ENCODE measurements at regions not wholly inside any gene's neighbourhood (a gene's known extent, or its start where the extent isn't known, plus 50 kb on each side); places are given as distances from the start of the nearest gene placed in this dataset.
"Not testable (repeated sequence)": the region's sequence is repeated elsewhere in the genome, so short reads cannot be mapped to it uniquely, and the experiment has no call there.

GRCh38 chr2:234373481-234374149 lies 123.3 kb downstream of the ARL4C start:
- DNase-seq = no peak

GRCh38 chr2:234373060-234373459 lies 123.8 kb downstream of the ARL4C start:
- no peak for DNase-seq

- DNase-seq = no peak
These were observed 124.4 kb downstream of the ARL4C start for GRCh38 chr2:234372506-234372905.

GRCh38 chr2:234368861-234369261 lies 128.0 kb downstream of the ARL4C start:
- DNase-seq = peak; percentile 5

- DNase-seq = no peak
These were observed 130.0 kb downstream of the ARL4C start for GRCh38 chr2:234366891-234367290.

GRCh38 chr2:234364661-234365060 lies 132.2 kb downstream of the ARL4C start:
- no peak for DNase-seq

- DNase-seq = no peak
These were observed 133.1 kb downstream of the ARL4C start for GRCh38 chr2:234363647-234364294.

GRCh38 chr2:234363011-234363487 lies 133.8 kb downstream of the ARL4C start:
- DNase-seq = peak; percentile 55

- DNase-seq = not testable (repeated sequence)
These were observed 136.4 kb downstream of the ARL4C start for GRCh38 chr2:234360313-234360975.

GRCh38 chr2:234357666-234358065 lies 139.2 kb downstream of the ARL4C start:
- DNase-seq = no peak

- peak; percentile 9 for DNase-seq
These were observed 141.0 kb downstream of the ARL4C start for GRCh38 chr2:234355808-234356365.

- DNase-seq = no peak
These were observed 141.7 kb downstream of the ARL4C start for GRCh38 chr2:234355021-234355720.

GRCh38 chr2:234352270-234352669 lies 144.6 kb downstream of the ARL4C start:
- no peak for DNase-seq

GRCh38 chr2:234351866-234352265 lies 145.0 kb downstream of the ARL4C start:
- DNase-seq = not testable (repeated sequence)

- no peak for DNase-seq
These were observed 148.8 kb downstream of the ARL4C start for GRCh38 chr2:234348081-234348480.

- DNase-seq = peak; percentile 56
These were observed 151.0 kb downstream of the ARL4C start for GRCh38 chr2:234345921-234346320.

- DNase-seq = no peak
These were observed 152.9 kb downstream of the ARL4C start for GRCh38 chr2:234344012-234344411.

GRCh38 chr2:234343372-234343771 lies 153.5 kb downstream of the ARL4C start:
- no peak for DNase-seq

GRCh38 chr2:234341306-234341985 lies 155.4 kb downstream of the ARL4C start:
- no peak for DNase-seq

GRCh38 chr2:234339501-234339900 lies 157.4 kb downstream of the ARL4C start:
- no peak for DNase-seq

GRCh38 chr2:234339011-234339410 lies 157.9 kb downstream of the ARL4C start:
- DNase-seq = no peak

- DNase-seq = no peak
These were observed 161.1 kb downstream of the ARL4C start for GRCh38 chr2:234335661-234336228.

Measured in kidney glomerular epithelial cell (primary cell).